NCI-H1694 (cell line): ENCODE measurements at regions not wholly inside any gene's neighbourhood (a gene's known extent, or its start where the extent isn't known, plus 50 kb on each side); places are given as distances from the start of the nearest gene placed in this dataset.
"Not testable (repeated sequence)": the region's sequence is repeated elsewhere in the genome, so short reads cannot be mapped to it uniquely, and the experiment has no call there.

Experiments used
- DNase-seq: peaks from one replicate; lab custom pipeline; 2025; lab: John Stamatoyannopoulos, UW

DNA sequence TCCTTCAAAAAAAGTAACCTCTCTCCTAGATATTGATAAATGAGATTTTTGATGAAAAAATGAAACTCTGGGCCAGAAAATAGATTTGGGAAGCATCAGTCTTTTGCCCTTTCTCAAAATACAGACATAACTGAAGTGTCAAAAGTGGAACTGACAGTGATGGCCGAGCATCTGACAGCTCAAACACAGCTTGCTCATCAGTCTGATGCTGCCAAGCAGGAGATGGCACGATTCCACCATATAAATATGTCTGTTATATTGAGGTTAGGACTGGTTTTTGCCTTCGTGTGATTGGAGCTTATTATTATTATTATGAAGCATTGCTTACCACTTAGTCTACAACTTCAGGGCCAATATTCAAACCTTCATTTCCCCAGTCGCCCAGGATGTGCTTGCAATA is 152.6 kb upstream of the EPHA3 start:
- no peak for DNase-seq

DNA sequence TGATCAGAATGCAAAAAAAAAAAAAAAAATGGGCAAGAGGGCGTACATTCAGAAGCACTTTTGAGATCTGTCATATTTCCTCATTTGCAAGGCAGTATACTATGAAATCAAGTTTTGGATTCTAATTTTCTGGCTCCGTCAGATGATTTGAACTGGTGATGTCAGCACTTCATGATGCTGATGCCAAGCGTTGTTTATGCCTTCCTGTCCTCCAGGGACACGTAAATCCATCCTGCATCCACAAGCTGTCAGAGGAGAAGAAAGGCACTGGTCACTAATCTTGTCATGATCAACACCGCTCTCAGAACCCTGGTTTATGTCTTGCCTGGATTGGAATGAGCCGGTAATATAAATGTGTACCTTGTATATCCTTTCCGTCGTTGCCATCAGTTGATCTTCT is 152.1 kb upstream of the EPHA3 start:
- no peak for DNase-seq

DNA sequence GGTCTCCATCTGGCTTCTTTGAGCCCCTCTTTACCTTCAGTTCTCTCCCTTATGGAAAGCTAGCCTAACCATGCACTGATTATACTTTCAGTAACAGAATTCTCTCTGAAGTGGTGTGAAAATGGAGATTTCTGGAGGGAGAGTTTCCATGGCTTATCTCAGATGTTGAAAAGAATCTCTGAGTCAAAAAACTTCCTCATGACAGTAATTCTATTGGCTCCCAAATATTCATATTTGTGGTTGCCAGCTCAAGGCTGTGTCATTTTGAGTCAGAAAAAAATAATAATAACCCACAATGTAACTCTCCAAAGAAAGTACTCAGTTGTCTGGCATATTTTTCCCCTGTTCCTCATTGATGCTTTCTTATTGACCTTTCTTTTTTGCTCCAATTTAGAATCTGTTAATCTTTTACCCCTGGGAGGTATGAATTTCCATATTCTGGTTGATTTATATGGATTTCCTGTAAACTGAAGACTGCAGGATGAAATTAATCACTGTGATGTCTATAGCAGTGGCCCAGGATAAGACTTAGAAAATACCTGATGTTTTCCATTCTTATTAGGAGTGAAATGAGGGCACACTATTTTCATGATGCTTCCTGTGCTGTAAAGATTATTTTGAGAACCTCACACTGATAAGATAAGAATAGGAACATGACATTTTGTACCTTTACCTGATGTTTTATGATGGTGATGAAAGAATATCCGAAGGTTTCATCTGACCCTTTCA is 149.5 kb upstream of the EPHA3 start:
- no peak for DNase-seq

DNA sequence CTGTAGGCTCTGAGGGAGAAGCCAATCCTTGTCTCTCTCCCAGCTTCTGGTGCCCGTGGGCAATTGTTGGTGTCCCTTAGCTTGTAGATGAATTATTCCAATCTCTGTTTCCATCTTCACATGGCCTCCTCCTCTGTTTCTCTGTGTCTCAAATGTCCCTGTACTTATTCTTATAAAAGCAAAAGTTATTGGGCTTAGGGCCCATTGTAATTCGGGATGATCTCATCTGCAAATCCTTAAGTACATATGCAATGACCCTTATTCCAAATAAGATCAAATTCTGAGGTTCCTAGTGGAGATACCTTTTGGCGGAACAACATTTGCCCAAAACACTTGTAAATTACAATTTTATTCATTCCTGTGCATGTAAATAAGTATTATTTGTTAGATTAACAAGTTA is 147.4 kb upstream of the EPHA3 start:
- DNase-seq: no peak

DNA sequence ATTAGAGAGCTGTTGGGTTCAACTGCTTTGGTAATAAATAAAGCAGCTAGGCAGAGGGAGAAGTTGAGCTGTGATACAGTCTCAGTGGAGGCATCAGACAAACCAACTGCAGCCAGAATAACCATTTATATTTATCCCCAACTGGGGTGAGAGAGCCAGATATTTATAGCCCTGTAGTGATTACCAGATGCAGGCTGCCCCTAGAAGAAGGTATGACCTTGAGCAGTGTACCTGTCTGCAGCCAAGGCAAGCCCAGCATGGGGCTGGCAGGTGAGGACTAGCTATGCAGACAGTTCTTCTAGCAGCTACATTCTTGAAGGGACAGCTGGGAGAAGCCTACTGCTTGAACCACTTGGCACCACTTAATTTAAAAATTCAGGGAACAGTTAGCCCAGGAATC is 144.4 kb upstream of the EPHA3 start:
- no peak for DNase-seq

DNA sequence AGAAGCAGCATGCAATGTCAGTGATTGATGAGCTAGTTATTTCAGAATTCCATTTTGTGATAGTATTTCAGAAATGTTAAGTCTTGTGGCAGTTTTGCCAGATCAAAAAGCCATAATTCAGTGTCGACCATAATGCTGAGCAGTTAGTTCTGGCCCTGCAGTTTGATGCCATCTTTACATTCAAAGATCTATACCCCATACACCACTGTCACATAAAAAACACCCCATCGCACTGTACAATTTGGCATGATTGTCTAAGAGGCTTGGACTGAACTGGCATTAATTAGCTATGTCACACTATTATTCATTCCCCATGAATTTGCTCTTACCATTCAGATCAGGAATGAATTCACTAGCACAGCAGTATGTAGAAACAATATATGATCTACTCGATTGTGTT is 127.7 kb upstream of the EPHA3 start:
- DNase-seq: no peak

DNA sequence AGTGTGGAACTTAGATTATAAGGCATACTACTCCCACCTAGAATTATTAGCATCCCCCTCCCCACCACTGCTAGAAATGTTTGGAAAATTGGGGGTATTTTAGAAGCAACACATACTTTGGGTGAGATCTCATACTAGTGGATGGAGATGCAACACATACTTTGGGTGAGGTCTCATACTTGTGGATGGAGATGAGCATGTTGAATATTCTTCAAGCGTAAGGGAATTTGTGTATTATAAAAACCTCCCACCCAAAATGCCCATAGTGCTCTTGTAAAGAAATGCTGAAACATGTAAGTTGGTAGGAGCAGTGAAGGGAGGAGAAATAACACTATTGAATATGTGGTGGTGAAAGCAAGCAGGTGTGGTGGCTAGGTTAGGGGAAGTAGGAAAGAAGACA is 124.0 kb upstream of the EPHA3 start:
- no peak for DNase-seq

DNA sequence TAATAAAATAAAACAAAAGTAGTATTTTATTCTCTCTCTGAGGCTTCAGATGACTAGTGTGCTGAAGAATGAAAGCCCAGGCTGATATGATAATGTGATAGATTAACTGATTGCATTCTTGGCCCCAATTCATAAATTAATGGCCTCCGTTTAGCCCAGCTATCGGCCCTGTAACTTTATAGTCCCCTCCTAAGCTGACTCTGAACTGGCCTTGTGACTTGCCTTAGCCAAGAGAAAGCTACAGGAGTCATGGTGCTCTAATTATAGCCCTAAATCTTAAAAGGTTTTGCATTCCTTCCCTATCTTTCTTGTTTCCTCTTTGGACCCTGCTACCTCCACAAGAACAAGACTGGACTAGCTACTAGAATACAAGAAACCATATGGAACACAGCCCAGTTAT is 123.2 kb upstream of the EPHA3 start:
- DNase-seq: no peak

DNA sequence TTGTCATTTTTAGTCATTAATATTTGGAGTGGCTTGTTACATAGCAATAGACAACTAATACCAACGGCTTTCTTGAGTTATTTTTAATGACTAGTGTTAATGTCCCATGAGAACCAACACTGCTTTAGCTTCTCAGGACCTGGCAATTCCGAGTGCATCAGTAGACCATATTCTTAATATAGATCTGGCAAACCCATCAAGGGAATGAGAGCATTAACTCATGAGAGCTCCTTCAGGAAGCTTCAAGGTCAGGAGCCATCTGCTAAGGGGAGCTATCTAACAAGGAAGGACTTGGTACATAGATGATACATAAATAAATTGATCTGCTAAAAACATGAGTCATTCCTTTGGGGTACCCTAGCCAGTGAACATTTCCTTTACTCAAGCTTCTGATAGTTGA is 122.6 kb upstream of the EPHA3 start:
- no peak for DNase-seq

DNA sequence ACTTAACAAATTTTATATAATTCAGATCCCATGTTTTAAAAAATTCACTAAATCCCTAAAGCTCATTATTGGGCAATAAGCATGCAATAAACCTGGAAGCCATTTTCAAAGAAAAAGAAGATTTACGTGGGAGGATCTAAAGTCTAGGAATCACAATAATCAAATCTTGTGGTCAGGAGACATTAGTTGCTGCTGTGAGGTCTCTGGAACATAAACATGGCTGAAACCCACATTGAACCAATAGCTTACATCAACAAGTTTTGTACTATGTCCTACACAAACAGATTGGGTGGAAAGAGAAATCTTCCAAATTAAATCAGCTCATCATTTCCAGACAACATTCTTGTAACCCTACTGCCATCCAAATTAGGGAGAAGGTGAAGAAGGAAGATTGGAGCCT is 121.9 kb upstream of the EPHA3 start:
- no peak for DNase-seq

DNA sequence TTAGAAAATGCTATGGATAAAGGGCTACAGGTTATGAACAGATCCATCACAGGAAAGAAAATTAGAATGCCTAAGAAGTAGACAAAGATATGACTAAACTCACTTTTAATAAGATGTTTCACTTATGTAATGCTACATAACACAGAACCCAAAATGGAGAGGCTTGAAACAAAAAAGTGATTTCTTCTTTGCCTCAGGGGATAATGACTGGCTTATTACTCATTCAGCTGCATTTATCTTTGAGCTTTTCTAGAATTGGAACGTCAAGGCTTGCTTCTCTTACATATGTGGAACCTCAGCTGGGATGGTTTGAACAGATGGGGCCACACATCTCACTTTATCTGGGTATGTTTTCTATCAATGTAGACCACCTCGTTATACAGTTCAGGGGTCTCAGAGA is 120.6 kb upstream of the EPHA3 start:
- no peak for DNase-seq

DNA sequence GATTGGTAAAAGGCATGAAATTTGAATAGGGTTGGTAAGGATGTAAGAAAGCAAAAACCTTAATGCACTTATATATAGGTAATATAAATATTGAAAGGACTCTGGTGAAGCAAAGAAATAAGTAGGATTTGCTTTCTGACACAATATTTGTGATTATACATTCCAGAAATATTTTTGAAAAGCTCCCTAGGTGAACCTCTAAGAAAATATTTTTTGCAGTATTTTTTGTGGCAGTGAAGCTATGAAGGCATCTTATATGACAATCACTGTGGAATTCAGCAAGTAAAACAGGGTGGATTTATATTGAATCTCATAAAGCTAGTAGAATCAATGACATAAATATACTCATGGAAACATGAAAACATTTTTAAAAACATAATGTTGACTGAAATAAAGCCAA is 119.6 kb upstream of the EPHA3 start:
- DNase-seq: no peak

DNA sequence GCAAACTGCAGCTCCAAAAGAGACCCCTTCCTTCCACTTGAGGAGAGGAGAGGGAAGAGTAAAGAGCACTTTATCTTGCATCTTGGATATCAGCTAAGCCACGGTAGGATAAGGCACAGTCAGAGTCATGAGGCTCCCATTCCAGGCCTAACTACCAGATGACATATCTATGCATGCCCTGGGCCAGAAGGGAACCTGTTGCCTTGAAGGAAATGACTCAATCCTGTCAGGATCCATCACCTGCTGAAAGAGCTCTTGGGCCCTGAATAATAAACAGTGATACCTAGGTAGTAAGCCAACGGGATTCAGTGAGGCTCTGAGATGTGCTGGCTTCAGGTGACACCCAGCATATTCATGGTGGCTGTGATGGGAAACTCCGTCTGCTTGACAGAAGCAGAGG is 118.5 kb upstream of the EPHA3 start:
- DNase-seq: no peak

DNA sequence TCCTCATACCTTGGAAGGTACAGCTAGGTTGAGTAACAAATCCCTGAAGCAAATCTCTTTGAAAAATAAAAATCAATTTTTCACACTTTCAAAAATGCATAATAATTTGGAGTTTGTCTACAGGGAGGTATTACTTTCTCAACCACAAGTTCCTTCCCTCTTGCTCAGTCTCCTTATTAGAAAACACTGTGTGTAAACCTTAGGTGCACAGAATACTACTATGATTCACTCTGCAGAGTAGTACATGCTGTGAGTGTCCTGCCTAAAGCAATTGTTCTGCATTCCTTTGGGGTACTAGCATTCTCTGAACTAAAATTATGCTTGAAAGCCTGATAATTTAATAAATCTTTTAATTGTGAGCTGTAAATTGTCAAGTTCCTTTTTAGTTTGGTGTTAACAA is 115.9 kb upstream of the EPHA3 start:
- no peak for DNase-seq

DNA sequence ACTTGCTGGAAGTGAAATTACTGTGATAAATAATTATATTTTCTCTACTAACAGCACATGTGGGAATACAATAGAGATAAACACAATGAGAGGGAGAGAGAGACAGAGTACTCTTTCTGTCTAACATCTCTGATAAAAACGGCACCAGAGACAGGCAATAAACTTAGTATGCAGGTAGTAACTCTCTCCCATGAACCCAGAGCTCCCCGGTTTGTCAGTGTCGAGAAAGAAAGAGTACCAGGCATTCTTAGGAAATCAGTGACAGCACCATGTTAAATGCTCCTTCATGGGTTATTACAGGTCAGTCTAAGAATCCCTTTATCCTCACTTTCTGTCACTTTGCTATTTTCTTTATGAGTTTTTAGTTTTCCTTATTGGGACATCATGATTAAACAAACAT is 110.7 kb upstream of the EPHA3 start:
- DNase-seq: no peak

DNA sequence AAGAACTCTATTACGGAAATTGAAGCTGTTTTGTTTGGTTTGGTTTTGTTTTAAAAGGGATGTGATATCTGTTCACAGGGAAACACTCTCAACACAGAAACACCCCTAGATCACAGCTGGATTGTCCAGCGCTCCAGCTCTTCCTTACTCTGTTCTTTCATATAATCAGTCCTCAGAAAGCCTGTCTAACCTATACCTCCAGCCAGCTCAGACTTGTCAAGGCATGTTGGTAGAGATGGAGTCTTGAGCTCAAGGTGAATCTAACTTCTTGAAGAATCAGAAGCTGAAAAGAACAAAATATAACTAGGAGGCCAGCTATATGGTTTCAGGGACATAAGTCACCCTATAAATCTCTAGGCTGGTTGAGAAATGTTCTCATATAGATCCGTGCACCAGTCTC is 110.2 kb upstream of the EPHA3 start:
- DNase-seq: no peak

DNA sequence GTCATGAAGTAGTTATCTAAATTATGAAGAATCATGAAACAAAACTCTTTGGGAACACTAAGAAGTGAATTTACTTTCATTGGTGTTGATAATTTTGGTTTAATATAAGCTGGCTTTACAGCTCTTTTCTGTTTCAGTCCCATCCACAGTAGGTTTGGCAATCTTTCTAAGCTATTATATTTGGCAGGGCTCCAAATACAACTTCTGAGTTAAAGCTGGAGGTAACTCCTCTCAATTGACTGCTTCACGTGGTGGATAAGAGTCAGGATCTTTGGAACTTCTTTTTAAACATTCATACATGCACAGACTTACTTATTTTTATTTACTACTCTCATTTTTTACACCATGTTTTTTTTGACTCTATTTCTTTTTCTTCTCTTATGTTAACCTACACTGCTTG is 106.5 kb upstream of the EPHA3 start:
- DNase-seq: no peak

DNA sequence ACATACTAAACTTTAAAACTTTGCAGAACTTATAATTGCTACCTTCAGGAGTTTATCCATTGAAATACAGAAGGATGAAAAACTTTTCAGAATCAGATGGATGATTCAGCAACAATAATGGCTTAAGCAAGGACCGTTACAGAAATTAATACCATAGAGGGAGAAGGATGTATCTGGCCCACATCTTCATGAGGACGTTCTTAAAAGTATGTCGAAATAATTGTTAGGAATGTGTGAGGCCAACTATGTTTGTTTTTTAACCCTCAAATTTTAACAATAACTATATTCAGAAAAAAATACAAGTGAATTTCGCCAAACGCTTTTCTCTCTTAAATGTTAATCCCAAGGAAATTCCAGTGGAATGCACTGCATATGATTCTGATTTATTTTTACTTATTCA is 105.2 kb upstream of the EPHA3 start:
- no peak for DNase-seq

DNA sequence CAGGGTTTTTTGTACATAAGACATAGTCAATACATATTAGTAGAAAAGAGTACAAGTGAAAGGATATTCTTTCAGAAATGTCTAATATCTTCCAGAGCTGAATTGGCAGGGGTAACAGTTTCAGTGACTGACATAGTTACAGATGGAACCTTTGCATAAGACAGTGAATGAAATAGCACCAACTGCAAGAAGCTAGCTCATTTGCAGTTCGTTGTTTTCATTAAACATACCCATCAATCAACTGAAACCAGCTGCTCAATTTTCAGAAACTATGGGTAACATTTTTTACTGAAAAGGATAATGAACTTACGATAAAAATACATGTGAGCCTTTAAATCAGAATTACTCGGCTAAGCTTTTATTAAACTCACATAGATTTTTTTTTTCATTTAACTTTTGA is 93.9 kb upstream of the EPHA3 start:
- DNase-seq: no peak

DNA sequence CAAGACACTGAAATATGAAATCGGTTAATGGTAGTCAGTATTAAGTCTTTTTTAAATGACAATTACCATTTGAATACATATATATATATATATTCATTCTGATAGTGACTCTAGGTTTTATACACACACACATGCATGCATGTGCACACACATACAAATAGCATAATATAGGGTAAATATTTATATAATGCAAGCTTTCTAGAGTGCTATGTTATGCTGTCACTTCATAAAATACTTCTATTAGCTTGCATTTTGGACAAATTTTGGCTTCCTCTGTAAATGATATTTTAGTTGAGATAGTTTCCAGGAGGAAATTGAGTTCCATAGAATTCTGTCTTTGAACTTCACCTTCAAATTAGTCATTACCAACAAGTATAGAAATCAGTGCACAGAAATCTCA is 89.9 kb upstream of the EPHA3 start:
- no peak for DNase-seq

DNA sequence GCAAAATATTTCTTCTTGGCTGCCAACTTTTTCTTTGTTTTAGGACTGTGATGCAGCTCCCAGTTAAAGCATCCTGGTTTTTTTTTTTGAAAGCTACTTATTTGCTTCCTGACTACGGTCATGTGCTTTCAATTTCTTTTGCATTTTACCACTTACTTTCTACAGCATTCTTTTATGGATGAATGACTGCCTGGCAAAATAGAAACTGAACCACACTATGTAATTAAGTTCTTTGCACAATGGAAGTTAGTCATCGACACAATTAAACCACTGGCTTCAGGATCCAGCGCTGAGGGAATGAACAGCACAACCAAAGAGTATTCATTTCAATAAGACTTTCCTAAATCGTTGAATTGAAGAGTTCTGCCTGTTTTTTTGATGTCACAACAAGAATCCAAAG is 82.2 kb upstream of the EPHA3 start:
- DNase-seq: no peak

DNA sequence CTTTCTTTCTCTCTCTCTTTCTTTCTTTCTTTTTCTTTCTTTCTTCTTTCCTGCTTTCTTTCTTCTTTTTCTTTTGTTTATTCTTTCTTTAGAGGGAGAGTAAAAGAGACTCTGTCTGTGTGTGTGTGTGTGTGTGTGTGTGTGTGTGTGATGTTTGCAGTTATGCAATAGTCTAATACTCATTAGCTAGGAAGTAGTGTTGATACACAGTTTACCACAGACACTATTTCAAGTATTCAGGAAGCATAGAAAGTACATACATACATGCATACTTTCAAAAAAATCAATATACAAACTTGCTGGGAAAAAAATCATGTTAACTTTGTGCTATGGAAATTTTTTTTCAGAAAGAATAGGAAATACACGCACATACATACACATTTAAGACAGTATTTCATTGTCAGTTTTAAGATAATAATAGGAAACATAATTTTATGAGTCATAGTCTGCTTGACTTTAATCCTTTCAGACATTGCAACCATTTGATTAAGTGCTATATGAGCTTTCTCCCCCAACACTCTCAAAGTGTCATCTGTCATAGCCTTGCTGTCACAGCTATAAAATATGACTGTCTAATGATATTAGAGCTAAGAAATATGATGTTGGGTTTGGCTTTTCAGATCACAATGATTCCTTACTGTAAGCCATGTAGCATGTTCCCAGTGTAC is 74.9 kb upstream of the EPHA3 start:
- DNase-seq: no peak

DNA sequence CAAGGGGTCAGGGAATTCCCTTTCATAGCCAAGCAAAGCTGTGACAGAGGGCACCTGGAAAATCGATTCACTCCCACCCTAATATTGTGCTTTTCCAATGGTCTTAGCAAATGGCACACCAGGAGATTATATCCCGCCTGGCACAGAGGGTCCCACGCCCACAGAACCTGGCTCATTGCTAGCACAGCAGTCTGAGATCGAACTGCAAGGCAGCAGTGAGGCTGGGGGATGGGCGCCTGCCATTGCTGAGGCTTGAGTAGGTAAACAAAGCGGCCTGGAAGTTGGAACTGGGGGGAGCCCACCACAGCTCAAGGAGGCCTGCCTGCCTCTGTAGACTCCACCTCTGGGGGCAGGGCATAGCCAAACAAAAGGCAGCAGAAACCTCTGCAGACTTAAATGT is 72.7 kb upstream of the EPHA3 start:
- DNase-seq: not testable (repeated sequence)

DNA sequence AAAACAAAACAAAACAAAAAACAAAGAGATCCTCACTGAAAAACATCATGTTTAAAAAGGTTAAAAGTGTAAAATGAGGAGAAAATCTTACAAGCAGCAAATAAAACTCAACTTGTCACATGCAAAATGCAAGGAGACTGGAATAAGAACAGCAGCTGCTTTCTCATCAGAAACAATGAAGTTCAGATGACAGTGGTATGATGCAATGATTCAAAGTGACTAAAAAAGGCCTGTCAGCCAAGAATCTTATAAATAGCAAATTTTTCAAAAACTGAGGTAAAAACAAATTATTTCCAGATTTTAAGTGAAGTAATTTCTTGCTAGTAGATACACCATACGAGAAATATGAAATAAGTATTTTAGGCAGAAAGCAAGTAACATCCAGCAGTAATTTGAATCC is 68.6 kb upstream of the EPHA3 start:
- DNase-seq: no peak
